Renal cortical epithelial cell (primary cell): ENCODE measurements at regions not wholly inside any gene's neighbourhood (a gene's known extent, or its start where the extent isn't known, plus 50 kb on each side); places are given as distances from the start of the nearest gene placed in this dataset.
A peak's percentile ranks its signal among the peaks of the same experiment; 100 is the strongest.
"Not testable (repeated sequence)": the region's sequence is repeated elsewhere in the genome, so short reads cannot be mapped to it uniquely, and the experiment has no call there.

Experiments used
- DNase-seq: peaks from one replicate; pipeline ENCODE4 v3.0.0-alpha.2; 2011; ENCODE audit warnings: low read depth

DNA sequence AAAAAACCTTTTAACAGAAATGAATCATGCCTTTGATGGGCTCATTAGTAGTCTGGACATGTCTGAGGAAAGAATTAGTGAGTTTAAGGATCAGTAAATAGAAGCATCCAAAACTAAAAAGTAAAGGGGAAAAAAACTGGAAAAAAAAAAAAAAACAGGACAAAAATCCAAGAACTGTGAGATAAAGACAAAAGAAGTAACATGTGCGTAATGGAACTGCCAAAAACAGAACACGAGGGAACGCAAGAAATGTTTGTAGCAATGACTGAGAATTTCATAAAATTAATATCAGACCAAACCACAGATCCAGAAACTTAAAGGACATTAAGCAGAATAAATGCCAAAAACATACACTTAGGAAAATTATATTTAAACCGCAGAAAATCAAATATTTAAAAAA lies 77.4 kb downstream of the MS4A13 start:
- DNase-seq: no peak

DNA sequence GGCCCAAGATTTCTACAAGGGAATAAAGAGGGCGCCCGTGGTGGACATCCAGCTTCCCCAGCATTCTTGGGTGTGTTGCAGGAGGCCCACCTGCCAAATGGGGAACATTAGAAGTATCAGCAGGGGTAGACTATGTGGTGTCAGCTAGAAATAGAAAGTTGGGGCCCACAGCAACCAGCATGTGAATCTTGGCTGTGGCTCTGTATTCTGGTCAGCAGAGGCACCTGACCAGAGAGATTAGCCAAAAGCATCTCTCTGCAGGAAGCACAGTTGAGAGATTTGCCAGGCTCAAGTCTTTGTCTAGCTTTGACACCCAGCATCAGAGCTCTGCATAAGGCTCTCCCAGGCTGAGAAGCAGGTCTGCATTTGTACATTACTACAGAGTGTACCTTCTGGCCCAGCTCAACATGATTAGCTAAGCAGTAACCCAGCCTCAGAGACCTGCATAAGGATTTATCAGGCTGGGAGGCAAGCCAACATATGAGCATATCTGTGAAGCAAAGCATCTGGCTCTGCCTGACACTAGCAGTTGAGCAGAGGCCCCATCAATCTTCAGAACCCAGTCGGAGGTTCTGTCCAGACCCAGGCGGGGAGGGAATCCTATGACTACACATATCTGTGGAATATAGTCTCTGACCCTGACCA lies 79.9 kb downstream of the MS4A13 start:
- no peak for DNase-seq

DNA sequence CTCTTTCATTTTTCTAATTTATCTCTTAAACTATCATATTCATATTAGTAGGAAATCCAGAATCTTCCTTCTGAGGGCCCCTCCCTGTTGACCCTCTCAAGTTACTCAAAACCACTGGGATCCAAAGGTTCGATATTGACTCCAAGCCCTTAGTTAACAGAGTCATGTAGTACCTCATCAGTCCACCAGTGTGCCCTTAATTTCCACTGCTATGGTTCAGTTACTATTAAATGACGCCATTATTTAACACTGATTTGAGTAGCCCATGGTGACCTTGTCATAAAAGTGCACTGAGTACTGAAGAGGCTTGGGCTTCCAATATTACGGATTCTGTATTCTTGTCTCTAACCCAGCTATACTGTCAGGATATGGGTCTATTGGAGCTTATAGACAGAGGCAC lies 91.9 kb upstream of the MS4A8 start:
- DNase-seq: no peak

DNA sequence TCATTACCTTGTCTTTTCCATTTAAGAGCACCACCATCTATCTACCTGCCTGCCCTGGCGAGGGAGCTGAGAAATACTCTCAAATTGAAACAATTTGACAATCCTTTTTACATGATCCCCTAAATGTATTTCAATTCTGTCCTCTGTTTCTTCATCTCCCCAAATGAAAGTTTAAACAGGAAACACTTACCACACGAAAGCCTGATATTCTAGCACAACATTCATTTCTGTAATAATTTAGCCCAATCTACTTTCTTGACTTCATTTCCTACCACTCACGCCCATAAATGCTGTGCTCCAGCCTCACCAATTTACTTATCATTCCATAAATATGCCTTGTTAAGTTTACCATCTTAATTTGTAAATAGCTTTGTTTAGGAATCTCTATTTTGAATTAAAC lies 89.8 kb upstream of the MS4A8 start:
- DNase-seq: no peak

DNA sequence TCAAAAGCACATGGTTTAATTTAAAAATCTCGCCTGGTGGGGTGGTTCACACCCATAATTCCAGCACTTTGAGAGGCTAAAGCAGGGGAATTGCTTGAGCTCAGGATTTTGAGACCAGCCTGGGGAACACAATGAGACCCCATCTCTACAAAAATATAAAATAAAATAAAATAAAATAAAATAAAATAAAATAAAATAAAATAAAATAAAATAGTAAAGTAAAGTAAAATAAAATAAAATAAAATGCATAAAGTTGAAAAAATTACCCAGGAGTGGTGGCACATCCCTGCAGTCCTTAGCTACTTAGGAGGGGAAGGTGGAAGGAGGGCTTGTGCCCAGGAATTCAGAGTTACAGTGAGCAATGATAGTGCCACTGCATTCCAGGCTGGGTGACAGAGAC lies 88.7 kb upstream of the MS4A8 start:
- DNase-seq: no peak

DNA sequence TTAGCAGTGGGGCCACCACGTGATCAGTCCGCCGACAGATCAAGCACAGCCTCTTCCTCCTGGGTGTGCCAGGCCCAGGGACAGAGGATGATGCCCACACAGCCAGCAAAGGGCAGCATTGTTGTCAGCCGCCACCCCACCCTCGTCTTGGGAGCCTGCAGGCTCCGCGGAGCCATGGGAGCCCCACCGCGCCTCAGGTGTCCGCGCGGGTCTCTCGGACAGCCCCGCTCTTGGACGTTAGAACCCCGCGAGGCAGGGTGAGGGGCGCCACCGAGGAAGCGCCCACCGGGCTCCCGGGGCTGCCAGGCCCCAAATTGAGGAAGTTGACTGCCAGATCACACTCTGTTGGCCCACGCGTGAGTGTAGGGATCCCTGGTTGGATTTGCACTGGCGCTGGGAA lies 83.9 kb upstream of the MS4A8 start:
- no peak for DNase-seq

DNA sequence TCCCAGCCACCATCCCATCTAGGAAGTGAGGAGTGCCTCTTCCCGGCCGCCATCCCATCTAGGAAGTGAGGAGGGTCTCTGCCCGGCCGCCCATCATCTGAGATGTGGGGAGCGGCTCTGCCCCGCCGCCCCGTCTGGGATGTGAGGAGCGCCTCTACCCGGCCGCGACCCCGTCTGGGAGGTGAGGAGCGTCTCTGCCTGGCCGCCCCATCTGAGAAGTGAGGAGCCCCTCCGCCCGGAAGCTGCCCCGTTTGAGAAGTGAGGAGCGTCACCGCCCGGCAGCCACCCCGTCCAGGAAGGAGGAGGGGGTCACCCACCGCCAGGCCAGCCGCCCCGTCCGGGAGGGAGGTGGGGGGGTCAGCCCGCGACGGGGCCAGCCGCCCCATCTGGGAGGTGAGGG lies 77.5 kb upstream of the MS4A8 start:
- DNase-seq: not testable (repeated sequence)

DNA sequence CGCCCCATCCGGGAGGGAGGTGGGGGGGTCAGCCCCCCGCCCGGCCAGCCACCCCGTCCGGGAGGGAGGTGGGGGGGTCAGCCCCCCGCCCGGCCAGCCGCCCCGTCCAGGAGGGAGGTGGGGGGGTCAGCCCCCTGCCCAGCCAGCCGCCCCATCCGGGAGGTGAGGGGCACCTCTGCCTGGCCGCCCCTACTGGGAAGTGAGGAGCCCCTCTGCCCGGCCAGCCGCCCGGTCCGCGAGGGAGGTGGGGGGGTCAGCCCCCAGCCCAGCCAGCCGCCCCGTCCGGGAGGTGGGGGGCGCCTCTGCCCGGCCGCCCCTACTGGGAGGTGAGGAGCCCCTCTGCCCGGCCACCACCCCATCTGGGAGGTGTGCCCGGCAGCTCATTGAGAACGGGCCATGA lies 76.6 kb upstream of the MS4A8 start:
- DNase-seq: not testable (repeated sequence)

DNA sequence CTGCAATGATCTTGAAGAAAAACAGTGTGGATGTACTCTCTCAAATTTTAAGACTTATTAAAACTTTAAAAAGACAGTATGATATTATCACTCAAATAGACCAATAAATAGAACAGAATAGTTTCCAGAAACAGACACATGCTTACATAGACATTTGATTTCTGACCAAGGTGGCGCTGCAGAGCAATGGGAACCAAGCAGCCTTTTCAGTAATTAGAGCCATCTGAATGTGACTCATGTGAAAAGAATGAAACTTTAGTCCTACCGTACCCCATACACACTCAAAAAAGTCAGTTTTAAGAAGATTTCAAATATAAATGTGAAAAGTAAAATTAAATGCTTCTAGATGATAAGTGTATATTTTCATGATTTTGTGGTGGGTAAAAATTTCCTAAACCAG lies 74.2 kb upstream of the MS4A8 start:
- DNase-seq: peak; percentile 14

DNA sequence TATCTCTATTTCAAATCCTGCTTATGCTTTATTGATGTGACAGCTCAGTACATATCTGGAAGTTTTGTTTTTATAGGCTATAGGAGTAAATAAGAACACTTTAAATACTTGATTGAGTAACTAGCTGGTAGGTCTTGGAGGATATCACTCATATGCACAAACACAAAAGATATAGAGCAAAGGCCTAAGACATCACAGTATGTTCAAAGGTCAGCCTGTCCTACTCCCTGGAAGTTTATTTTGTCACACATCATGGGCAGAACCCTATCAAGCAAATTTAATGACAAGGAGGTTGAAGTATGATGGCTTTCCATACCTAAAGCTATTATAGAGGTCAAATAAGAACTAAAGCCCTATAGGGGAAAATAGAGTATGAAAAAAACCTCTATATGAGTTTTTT lies 70.0 kb upstream of the MS4A8 start:
- no peak for DNase-seq

DNA sequence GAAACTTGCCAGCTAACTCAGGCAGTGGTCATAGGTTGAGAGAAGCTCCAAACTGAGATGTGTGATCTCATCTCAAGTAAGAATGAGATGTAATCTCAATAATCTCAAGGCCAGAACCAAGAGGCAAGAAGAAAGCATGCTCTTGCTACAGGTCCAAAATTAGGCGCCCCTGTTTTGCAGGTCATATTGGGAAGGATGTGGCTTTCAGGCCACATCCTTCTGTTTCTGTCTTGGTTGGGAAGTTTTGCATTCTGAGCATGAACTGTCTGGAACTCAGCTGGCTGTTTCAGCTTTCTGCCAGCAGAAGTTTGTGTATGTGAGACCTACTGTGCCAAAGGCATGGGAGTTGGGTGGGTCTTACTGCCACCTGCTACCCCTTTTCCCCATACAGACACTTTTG lies 67.5 kb upstream of the MS4A8 start:
- no peak for DNase-seq

DNA sequence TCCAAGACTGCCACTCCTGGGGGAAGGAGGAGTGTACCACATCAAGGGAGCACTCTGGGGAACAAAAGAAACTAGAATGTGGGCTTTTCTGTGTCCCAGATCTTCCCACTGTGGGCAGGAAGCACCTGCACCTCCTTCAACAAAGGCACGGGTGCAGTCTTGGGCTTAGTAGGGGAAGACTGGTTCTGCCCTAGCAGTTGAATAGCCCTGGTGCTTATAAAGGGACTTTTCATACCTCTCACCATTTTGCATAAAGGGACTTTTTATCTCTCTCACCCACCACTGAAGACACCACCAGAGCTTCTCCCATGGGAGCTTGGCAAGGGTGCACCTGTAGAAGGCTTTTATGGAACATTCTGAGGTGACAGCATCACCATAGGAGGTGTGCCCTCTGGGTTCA lies 65.8 kb upstream of the MS4A8 start:
- DNase-seq: no peak

DNA sequence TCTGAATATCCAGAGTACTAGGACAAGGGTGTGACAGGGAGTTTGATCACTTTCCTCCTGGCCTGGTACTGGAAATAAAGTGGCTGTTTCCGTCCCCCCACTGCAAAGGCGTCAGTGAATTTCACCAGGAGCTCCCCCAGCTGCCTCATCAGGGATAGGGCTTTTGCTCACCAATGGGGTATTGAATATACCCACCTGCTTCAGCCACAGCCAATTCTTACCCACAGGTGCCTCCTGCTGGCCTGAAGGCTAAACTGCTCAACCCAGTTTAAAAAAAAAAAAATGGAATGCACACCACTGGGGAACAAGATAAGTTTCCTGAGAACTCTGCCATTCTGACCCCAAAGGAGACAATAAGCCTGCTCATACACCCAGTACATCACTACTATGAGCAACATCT lies 65.3 kb upstream of the MS4A8 start:
- DNase-seq: no peak

DNA sequence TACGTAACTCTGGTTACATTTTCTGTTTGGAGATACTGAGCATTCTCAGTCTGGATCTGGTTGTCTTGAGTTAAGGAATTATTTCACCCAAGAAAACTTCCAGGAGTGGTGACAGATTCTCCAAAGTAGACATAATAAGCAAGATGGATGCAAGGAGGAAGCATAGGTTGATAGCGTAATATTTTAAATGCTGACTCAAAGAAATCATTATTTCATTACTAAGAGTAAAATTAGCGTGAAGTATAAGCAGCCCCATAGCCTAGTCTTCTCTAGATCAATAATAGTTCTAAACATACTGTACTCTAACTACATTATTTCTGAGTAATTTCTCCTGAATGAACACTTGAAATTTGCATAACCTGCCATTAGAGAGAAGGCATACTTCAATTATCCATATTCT lies 57.5 kb upstream of the MS4A8 start:
- DNase-seq: no peak

DNA sequence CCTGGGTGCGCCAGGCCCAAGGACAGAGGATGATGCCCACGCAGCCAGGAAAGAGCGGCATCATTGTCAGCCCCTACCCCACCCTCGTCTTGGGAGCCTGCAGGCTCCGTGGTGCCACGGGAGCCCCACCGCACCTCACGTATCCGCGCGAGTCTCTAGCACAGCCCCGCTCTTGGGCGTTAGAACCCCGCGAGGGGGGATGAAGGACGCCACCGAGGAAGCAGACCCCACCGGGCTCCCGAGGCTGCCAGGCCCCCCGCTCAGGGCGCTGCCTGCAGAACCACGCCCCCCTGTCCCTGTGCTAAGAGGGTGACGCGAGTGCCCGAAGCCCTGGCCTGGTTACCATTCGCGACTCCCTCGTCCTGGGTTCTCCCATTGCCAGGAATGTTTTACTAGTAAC lies 52.3 kb upstream of the MS4A8 start:
- no peak for DNase-seq
